Lung (tissue), 11 donors: ENCODE measurements at regions not wholly inside any gene's neighbourhood (a gene's known extent, or its start where the extent isn't known, plus 50 kb on each side); places are given as distances from the start of the nearest gene placed in this dataset.

Experiments used
- ATAC-seq: fragments of 200-7000 bp; cut with Tn5 transposase; one replicate; pipeline ENCODE4 v1.9.1; 2020; ENCODE audit warnings: moderate number of reproducible peaks; ENCODE audit not compliant: insufficient read depth, low FRiP score
- DNase-seq, 3 donors: peaks; one replicate each; pipeline ENCODE4 v3.0.0-alpha.2; 2013 to 2017
- H3K27ac ChIP-seq, 2 donors: one replicate each; pipeline ENCODE4 v1.5.1; 2013; ENCODE audit warnings: mild to moderate bottlenecking in 2 of 2, moderate library complexity in 2 of 2, control low read depth in 1 of 2, inconsistent platforms in 1 of 2, low read depth in 1 of 2, low read length in 1 of 2
- H3K27me3 ChIP-seq, 3 donors: one replicate each; pipeline ENCODE4 v1.5.1; 2013; ENCODE audit warnings: low read length in 2 of 3; ENCODE audit not compliant: control insufficient read depth in 3 of 3, insufficient read depth in 3 of 3
- H3K36me3 ChIP-seq, 4 donors: one replicate each; pipeline ENCODE4 v1.5.1; 2013; ENCODE audit warnings: low read length in 4 of 4, mild to moderate bottlenecking in 1 of 4, moderate library complexity in 1 of 4; ENCODE audit not compliant: control insufficient read depth in 4 of 4, insufficient read depth in 4 of 4
- H3K4me1 ChIP-seq, 5 donors: one replicate each; pipeline ENCODE4 v1.5.1; 2013; ENCODE audit warnings: low read length in 5 of 5, mild to moderate bottlenecking in 2 of 5, moderate library complexity in 1 of 5; ENCODE audit not compliant: control insufficient read depth in 5 of 5, insufficient read depth in 5 of 5
- H3K4me3 ChIP-seq: one replicate; pipeline ENCODE4 v1.5.1; 2013; ENCODE audit warnings: mild to moderate bottlenecking, control low read depth, moderate library complexity
- H3K9ac ChIP-seq, 2 donors: one replicate each; pipeline ENCODE4 v1.5.1; 2013; ENCODE audit warnings: low read length in 2 of 2, control low read depth in 1 of 2; ENCODE audit not compliant: insufficient read depth in 1 of 2
- H3K9me3 ChIP-seq, 4 donors: one replicate each; pipeline ENCODE4 v1.5.1; 2013; ENCODE audit warnings: low read length in 3 of 4, mild to moderate bottlenecking in 1 of 4, moderate library complexity in 1 of 4; ENCODE audit not compliant: control insufficient read depth in 4 of 4, insufficient read depth in 3 of 4
- WGBS, 2 donors: extraction: QIAGEN DNeasy Blood & Tissue Kit; methylation state at CpG; one replicate each; pipeline ENCODE4 v1.1.7; 2013; 5-methylcytosine and 5-hydroxymethylcytosine counted together
- TF ChIP-seq, protein P1 (sequence below): IDR thresholded peaks from 2 replicates; pipeline ENCODE4 v1.5.1; 2012; ENCODE audit warnings: mild to moderate bottlenecking; ENCODE audit errors: control extremely low read depth, extremely low read depth
- donor health status: control.
- donor health status: control.
- donor health status: Bipolar disorder and iron deficiency.
- donor health status: healthy.
- donor health status: DM: yes; HTN: yes; CAD: no.

GRCh38 chr16:80233097-80233835 lies 307.5 kb upstream of the DYNLRB2 start:
- Histone ChIP-seq H3K36me3 (no peaks in the 10 kb centered on the region), H3K27me3 (no peaks in the 10 kb centered on the region), H3K27ac (no peak overlapping the region), H3K4me3 (no peak overlapping the region), H3K9me3 (peaks cover 0 to 2% (median 0%) of the 10 kb centered on the region in 4 donors), H3K4me1 (peaks cover 0 to 41% (median 7%) of the 10 kb centered on the region in 5 donors), H3K9ac (no peak overlapping the region)
- DNase-seq, result peak; percentile 76 to 93 (median 88)
- no peak for ATAC-seq
- WGBS, 2 donors, result 55 to 68% methylated on average over 8 of the region's 8 CpGs
- TF ChIP-seq, protein P1, sequence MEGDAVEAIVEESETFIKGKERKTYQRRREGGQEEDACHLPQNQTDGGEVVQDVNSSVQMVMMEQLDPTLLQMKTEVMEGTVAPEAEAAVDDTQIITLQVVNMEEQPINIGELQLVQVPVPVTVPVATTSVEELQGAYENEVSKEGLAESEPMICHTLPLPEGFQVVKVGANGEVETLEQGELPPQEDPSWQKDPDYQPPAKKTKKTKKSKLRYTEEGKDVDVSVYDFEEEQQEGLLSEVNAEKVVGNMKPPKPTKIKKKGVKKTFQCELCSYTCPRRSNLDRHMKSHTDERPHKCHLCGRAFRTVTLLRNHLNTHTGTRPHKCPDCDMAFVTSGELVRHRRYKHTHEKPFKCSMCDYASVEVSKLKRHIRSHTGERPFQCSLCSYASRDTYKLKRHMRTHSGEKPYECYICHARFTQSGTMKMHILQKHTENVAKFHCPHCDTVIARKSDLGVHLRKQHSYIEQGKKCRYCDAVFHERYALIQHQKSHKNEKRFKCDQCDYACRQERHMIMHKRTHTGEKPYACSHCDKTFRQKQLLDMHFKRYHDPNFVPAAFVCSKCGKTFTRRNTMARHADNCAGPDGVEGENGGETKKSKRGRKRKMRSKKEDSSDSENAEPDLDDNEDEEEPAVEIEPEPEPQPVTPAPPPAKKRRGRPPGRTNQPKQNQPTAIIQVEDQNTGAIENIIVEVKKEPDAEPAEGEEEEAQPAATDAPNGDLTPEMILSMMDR, result no peak

DNA sequence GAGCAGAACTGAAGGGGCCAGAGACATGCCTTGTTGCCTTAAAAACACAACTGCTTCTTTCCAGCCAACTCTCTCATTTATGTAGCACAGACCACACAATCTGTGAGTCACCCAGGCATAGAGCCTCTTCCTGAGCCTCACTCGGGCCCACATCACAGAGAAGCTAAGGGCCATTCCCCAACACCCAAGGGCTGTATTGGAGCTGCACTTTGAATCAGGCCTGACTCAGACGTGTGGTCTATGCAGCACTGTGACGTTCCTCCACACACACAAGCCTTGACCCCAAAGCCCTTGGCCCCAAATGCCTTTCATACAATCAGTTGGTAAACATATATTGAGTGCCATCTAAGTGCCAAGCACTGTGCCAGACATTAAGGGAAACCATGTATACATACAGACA lies 308.9 kb upstream of the DYNLRB2 start:
- Histone ChIP-seq H3K27me3 (no peaks in the 10 kb centered on the region), H3K4me1 (peaks cover 0 to 41% (median 7%) of the 10 kb centered on the region in 5 donors), H3K9ac (no peak overlapping the region), H3K4me3 (no peak overlapping the region), H3K27ac (no peak overlapping the region), H3K9me3 (no peaks in the 10 kb centered on the region), H3K36me3 (no peaks in the 10 kb centered on the region)
- DNase-seq (no peak), ATAC-seq (no peak)
- WGBS, 2 donors, result 69 to 85% methylated on average over 3 of the region's 3 CpGs
- TF ChIP-seq, protein P1, result no peak

- no peak overlapping the region for H3K27ac ChIP-seq
- peaks cover 0 to 6% (median 0%) of the 10 kb centered on the region in 4 donors for H3K9me3 ChIP-seq
- H3K27me3 ChIP-seq, result no peaks in the 10 kb centered on the region
- no peak for ATAC-seq
- TF ChIP-seq, protein P1, result no peak
- H3K4me1 ChIP-seq, result peaks cover 0 to 41% (median 7%) of the 10 kb centered on the region in 5 donors
- H3K9ac ChIP-seq, result no peak overlapping the region
- H3K36me3 ChIP-seq, result no peaks in the 10 kb centered on the region
- DNase-seq, result peak in 2 of 3 donors; percentile 58 to 59
- H3K4me3 ChIP-seq, result no peak overlapping the region
Observed at GRCh38 chr16:80231121-80231520, 309.7 kb upstream of the DYNLRB2 start.
